ENCODE measurements at regions not wholly inside any gene's neighbourhood (a gene's known extent, or its start where the extent isn't known, plus 50 kb on each side); places are given as distances from the start of the nearest gene placed in this dataset.

DNA sequence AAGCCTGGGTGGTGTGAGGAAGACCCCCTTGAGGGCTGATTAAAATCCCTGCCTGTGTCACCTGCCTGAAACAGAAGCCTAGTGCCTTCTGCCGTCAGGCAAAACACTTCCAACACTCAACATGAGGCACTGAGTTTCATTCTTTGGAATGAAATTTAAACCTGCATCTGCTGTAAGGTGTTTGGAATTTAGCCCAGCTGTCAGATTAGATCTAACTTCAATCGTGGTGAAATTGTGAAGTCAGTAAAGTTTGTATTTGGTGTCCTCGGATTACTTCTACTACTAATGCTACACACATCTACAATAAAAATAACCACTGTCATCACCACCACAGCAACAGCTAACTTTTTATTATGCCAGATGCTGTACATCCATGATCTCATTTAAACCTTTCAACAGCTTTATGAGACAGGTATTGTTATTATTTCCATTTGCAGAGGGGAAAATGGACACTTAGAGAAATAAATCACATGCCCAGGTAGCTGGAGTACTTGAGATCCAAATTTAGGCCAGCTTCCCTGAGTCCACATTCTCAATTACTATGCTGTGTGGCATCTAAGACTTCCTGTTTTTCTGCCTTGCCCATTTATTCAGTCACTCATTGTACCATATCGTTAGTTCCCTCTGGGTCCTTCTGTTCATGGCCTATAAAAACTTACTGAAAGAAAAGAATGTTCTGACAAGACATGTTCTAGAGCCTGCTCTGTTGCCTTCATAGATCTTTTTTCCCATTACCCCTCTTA is 98.2 kb upstream of the GCFC2 start:
- no peak for DNase-seq (ENCODE audit: low read depth in 2 of 2)

DNA sequence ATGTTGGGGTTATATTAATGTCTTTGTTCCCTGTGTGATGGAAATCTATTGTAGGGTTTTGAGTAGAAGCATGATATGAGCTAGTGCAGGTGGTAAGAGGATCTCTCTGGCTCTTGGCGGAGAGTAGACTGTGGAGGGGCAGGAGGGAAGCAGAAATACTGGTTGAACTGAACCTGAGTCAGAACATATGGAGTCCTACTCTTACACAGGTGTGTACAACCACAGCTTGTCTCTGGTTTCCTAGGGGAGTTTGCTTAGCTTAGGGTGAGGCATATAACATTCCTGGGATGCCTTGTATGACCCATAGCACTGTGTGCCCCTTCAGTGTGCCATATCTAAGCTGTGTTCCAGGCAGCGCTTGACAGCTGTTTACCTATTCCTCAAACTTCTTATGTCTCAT is 97.3 kb upstream of the GCFC2 start:
- DNase-seq (ENCODE audit: low read depth in 2 of 2), result no peak

DNA sequence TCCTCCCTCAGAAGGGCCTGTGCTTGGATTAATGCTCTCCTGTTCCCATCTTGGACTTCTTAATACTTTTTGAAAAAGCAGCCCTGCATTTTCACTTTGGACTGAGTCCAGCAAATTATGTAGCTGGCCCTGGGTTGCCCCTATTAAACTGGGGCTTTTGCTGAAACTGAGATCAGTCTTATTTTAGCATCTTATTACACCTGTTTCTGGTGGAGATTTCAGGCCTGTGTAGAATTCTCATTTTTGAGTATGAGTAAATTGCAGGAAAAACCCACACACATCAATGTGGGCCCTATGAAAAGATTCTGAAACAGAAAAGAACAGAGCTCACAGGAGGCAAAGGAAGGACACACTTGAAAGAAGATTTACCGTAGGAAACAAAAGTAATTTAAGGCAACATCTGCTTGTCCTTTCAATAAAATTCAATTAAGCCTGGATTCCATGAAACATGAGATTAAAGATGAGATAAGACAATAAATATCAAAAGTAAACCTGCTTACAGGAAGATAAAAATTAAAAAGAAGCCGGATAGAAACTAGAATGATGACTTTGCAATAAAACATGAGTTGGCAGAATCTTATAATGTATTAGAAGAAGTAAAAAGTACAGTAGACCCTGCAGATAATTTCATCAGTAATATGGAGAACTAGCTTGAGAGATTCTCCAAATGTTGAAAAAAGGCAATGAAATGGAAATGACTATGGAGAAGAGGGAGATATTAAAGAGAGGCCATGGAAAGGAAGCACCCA is 90.7 kb upstream of the GCFC2 start:
- DNase-seq (ENCODE audit: low read depth in 2 of 2), result no peak

DNA sequence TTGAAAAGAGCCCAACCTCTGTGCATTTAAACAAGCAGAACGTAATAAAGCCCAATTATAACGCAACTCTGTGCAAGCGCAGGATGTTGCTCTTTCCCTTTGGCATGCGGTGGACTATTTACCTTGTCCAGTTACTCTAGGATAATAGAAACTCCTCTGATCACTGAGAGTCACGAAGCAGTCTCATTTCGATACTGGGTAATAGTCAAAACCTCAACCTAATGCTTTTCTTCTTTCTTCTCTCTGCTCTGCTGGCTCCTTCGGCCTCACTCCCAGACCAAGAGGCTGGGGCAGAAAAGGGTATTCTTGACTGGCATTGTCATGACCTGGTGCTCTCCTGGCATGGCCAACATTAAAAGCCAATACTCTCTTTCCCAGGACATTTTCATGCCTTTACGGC is 89.7 kb upstream of the GCFC2 start:
- DNase-seq (ENCODE audit: low read depth in 2 of 2), result no peak

- DNase-seq (ENCODE audit: low read depth in 2 of 2), result no peak
Measured at GRCh38 chr2:75799859-75800258, 89.1 kb upstream of the GCFC2 start.

DNA sequence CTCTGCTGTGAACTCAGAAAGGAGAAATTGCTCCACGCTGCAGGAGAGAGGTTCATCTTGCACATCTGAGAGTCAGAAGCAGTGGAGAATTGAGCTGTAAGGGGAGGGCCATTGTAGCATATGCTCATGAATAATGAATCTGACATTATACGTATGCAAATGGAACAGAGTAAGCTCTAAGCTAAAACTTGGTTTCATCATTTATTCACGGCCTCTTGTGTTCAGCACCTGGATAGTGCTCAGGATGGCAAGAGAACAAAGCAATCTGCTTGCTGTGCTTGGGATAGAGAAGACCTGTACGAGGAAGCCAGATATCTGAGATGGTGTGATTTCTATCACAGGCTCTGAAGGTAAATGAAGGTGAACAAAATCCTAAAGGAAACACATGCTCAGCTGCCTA is 87.9 kb upstream of the GCFC2 start:
- DNase-seq (ENCODE audit: low read depth in 2 of 2), result no peak

GRCh38 chr2:75792996-75793395 is 82.3 kb upstream of the GCFC2 start:
- DNase-seq (ENCODE audit: low read depth in 2 of 2), result no peak

- DNase-seq (ENCODE audit: low read depth in 2 of 2), result no peak
Measured at GRCh38 chr2:75792146-75792545, 81.4 kb upstream of the GCFC2 start.

DNA sequence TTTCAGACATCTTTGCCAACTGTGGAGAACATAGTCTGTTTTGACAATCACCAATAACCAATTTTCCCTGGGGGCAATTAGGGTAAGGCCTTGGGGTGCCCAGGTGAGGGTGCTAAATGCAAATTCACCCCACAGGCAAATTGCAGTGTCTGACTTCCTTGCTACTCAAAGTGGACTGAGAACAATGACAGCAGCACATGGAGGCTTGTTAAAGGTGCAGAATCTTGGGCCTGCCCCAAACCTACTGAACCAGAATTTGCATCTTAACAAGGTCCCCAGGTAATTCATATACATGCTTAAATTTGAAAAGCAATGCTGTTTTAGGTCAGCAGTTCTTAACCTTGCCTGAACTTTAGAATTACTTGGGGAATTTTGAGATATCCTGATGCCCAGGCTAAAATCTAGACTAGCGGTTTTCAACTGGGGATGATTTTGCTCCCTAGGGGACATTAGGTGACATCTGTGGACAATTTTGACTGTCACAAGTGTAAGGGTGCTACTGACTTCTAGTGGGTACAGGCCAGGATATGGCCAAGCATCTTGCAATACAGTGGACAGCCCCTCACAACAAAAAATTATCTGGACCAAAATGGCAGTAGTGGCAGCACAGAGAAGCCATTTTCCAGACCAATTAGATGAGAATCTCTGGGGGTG is 80.2 kb upstream of the GCFC2 start:
- DNase-seq (ENCODE audit: low read depth in 2 of 2), result no peak

- DNase-seq (ENCODE audit: low read depth in 2 of 2), result no peak
Measured at GRCh38 chr2:75790121-75790813, 79.6 kb upstream of the GCFC2 start.

- DNase-seq (ENCODE audit: low read depth in 2 of 2), result no peak
Measured at GRCh38 chr2:75788902-75789301, 78.2 kb upstream of the GCFC2 start.

DNA sequence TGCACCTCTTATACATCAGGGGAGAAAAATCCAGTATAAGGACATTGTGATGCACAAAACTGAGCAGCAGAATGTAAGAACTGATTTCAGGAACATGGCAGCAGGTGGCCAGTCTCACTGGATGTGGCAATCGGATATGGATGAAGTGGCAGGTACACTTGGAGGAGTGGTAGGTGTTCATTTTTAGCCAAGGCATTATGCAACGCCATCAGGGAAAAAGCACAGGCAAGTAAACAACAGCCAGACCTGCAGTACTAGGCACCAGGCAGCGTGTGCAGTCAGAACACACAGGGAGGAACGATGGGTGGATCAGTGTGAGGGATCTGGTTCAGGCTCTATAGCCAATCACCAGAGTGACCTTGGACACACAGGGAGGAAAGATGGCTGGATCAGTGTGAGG is 77.4 kb upstream of the GCFC2 start:
- DNase-seq (ENCODE audit: low read depth in 2 of 2), result no peak

DNA sequence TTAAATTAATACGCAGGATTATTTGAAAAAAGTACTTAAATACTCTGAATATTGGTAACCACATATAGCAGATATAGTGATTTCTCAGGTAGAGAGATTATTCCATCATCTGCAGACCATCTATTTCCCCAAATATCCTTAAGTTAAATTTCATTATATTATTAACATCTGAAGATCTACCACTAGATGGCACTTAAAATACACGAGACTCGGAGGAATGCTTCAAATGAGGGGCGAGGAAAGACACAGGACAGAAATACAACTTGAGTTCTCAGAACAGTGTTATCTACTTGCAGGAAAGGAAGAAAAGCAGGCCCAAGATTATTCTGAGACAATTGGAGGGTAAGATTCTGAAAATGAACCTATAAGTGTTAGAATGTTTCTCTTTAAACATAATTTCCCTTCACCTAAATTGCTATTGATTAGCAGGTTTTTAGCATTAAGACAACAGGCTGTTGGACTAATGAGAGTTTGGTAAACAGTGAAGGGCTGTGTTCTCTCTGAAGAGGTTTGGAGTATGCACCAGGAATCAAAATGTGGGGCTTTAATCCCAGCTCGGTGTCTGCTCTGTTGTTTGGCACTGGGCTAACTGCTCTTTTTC is 76.9 kb upstream of the GCFC2 start:
- no peak for DNase-seq (ENCODE audit: low read depth in 2 of 2)

- no peak for DNase-seq (ENCODE audit: low read depth in 2 of 2)
Measured at GRCh38 chr2:75775311-75775823, 64.7 kb upstream of the GCFC2 start.

DNA sequence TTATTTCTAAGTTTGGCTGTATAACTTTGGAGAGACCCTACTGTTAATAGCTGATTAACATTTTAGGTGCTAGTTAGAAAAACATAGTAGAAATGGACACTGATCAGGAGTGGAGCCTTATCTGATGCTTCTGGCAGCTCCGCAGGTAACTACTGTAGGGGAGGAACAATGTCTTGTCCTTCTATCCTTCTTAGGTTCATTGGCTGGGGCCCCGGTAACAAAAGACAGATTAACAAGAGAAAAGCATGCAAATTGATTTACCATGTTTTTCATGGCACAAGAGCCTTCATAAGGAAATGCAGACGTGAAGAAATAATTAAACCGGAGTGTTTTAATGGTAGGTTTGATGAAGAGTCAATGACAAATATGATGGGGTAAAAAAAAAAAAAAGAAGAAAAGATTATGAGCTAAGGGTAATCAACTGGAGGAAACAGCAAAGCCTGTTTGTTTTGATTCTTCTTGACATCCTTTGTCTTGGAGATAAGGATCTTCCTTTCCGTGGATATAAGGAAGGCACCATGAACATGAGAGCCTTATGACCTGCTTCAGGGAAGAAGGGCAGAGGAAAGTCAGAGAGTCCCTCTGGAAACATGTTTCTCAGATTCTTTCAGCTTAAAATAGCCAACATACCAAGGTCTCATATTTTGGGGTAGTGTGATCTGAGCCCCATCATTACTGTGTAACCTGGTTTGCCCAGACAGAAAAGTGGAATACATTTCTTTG is 62.4 kb upstream of the GCFC2 start:
- no peak for DNase-seq (ENCODE audit: low read depth in 2 of 2)

GRCh38 chr2:75765798-75766197 is 55.1 kb upstream of the GCFC2 start:
- DNase-seq (ENCODE audit: low read depth in 2 of 2), result no peak

GRCh38 chr2:75764611-75765010 is 53.9 kb upstream of the GCFC2 start:
- no peak for DNase-seq (ENCODE audit: low read depth in 2 of 2)
